ENCODE measurements at regions not wholly inside any gene's neighbourhood (a gene's known extent, or its start where the extent isn't known, plus 50 kb on each side); places are given as distances from the start of the nearest gene placed in this dataset.
"Not testable (repeated sequence)": the region's sequence is repeated elsewhere in the genome, so short reads cannot be mapped to it uniquely, and the experiment has no call there.

DNA sequence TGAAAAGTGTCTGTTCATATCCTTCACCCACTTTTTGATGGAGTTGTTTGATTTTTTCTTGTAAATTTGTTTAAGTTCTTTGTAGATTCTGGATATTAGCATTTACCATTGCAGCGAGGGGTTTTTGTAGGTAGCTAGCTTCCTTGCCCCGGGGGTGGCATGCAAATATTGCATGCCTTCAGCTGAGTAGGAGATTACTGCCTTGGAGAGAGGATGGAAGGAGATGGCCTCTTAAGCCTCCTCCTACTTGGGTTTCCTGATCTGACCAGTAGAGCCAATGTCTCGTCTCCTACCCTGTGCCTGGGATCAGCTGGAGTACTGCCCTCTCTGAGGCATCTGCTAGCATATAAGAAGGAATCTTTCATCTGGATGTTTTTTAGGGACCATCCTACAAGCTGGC lies 134.4 kb upstream of the CCND2 start:
- Histone ChIP-seq H3K9me3 (ENCODE audit: control insufficient read depth, low read length) (no peaks in the 10 kb centered on the region), H3K27me3 (ENCODE audit: control insufficient read depth, insufficient read depth, low read length) (no peaks in the 10 kb centered on the region), H3K4me1 (no peaks in the 10 kb centered on the region)

DNA sequence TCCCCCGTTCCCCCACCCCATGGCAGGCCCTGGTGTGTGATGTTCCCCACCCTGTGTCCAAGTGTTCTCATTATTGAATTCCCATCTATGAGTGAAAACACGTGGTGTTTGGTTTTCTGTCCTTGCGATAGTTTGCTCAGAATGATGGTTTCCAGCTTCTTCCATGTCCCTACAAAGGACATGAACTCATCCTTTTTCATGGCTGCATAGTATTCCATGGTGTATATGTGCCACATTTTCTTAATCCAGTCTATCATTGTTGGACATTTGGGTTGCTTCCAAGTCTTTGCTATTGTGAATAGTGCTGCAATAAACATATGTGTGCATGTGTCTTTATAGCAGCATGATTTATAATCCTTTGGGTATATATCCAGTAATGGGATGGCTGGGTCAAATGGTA lies 135.0 kb upstream of the CCND2 start:
- not testable (repeated sequence) for H2AFZ ChIP-seq; H3K4me1 ChIP-seq; H3K36me3 ChIP-seq (ENCODE audit: control insufficient read depth, insufficient read depth, low read length); H3K9me3 ChIP-seq (ENCODE audit: control insufficient read depth, low read length); H3K4me3 ChIP-seq (ENCODE audit: low read depth, low read length); H3K27me3 ChIP-seq (ENCODE audit: control insufficient read depth, insufficient read depth, low read length); H3K9ac ChIP-seq; H3K79me2 ChIP-seq; H3K27ac ChIP-seq; H3K4me2 ChIP-seq (ENCODE audit: low read length)

More for the DNA sequence above, 134.4 kb upstream of the CCND2 start:
- H3K4me2 ChIP-seq (ENCODE audit: low read length) = no peak overlapping the region
- no peaks in the 10 kb centered on the region for H3K36me3 ChIP-seq (ENCODE audit: control insufficient read depth, insufficient read depth, low read length)
- H3K4me3 ChIP-seq (ENCODE audit: low read depth, low read length) = no peak overlapping the region
- TF ChIP-seq, protein P1, sequence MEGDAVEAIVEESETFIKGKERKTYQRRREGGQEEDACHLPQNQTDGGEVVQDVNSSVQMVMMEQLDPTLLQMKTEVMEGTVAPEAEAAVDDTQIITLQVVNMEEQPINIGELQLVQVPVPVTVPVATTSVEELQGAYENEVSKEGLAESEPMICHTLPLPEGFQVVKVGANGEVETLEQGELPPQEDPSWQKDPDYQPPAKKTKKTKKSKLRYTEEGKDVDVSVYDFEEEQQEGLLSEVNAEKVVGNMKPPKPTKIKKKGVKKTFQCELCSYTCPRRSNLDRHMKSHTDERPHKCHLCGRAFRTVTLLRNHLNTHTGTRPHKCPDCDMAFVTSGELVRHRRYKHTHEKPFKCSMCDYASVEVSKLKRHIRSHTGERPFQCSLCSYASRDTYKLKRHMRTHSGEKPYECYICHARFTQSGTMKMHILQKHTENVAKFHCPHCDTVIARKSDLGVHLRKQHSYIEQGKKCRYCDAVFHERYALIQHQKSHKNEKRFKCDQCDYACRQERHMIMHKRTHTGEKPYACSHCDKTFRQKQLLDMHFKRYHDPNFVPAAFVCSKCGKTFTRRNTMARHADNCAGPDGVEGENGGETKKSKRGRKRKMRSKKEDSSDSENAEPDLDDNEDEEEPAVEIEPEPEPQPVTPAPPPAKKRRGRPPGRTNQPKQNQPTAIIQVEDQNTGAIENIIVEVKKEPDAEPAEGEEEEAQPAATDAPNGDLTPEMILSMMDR (IDR thresholded peaks at IDR 0.05) = no peak
- H3K79me2 ChIP-seq = no peaks in the 10 kb centered on the region
- no peak overlapping the region for H2AFZ ChIP-seq
- no peak overlapping the region for H3K9ac ChIP-seq
- no peak overlapping the region for H3K27ac ChIP-seq

DNA sequence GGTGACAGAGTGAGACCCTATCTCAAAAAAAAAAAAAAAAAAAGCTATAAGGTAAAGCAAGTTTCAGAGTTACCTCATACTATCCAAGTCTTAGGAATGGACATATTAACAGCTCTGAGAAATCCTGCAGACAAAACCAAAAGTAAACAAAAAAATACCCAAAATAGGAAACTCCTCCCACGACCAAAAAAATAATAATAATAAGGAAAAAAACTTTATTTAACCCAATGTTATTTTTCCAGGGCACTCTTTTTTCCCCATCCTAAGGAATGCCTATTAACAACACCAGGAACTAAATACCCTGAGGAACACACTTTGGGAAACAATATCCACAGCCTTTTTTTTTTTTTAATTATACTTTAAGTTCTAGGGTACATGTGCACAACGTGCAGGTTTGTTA lies 135.5 kb upstream of the CCND2 start:
- Histone ChIP-seq H3K4me2 (ENCODE audit: low read length) (no peak overlapping the region), H3K4me3 (ENCODE audit: low read depth, low read length) (no peak overlapping the region), H3K27me3 (ENCODE audit: control insufficient read depth, insufficient read depth, low read length) (no peaks in the 10 kb centered on the region), H3K79me2 (no peaks in the 10 kb centered on the region), H3K36me3 (ENCODE audit: control insufficient read depth, insufficient read depth, low read length) (no peaks in the 10 kb centered on the region), H3K9me3 (ENCODE audit: control insufficient read depth, low read length) (no peaks in the 10 kb centered on the region), H3K27ac (no peak overlapping the region), H3K4me1 (no peaks in the 10 kb centered on the region), H2AFZ (no peak overlapping the region), H3K9ac (no peak overlapping the region)
- TF ChIP-seq, protein P1 (IDR thresholded peaks at IDR 0.05) = no peak

DNA sequence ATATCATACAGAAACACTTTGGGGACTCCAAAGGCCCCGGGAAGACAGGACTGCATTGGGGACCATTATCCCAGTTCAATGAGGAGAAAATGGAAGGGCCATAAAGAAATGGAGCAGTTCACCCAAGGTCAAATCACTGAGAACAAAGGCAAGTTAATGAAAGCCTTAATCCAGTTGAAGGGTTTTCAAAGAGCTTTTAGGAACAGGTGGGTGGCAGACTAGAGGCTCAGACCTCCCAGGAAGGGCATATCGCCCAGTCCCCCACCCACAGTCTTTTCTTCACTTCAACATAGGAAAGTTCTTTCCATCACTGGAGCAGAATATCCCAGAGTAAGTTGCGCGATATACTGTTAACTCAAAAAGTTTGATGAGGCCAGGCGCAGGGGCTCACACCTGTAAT lies 136.1 kb upstream of the CCND2 start:
- Histone ChIP-seq H2AFZ (no peak overlapping the region), H3K27ac (no peak overlapping the region), H3K9me3 (ENCODE audit: control insufficient read depth, low read length) (no peaks in the 10 kb centered on the region), H3K27me3 (ENCODE audit: control insufficient read depth, insufficient read depth, low read length) (no peaks in the 10 kb centered on the region), H3K79me2 (no peaks in the 10 kb centered on the region), H3K9ac (no peak overlapping the region), H3K4me1 (no peaks in the 10 kb centered on the region), H3K4me3 (ENCODE audit: low read depth, low read length) (no peak overlapping the region), H3K36me3 (ENCODE audit: control insufficient read depth, insufficient read depth, low read length) (no peaks in the 10 kb centered on the region), H3K4me2 (ENCODE audit: low read length) (no peak overlapping the region)
- TF ChIP-seq, protein P1 (IDR thresholded peaks at IDR 0.05) = no peak

DNA sequence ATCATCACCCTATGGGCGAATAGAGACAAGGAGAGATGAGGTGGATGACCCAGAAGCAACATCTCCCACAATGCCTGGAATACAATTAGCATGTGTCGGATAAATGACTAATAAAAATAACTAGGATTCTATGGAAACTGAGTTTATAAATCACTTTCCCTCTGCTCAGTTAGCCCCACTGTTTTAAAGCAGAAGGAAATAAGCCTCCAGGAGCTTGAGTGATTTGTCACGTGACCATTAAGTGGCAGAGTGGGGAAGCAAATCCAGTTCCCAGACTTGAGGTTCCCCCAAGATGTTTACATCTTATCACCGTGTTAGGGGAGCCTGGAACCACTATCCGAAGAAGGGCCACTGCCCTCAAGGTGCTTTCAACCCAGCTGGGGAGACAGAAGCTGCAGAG lies 136.5 kb upstream of the CCND2 start:
- H3K4me3 ChIP-seq (ENCODE audit: low read depth, low read length) = no peak overlapping the region
- TF ChIP-seq, protein P1 (IDR thresholded peaks at IDR 0.05) = no peak
- H3K4me2 ChIP-seq (ENCODE audit: low read length) = no peak overlapping the region
- H3K79me2 ChIP-seq = no peaks in the 10 kb centered on the region
- H3K9me3 ChIP-seq (ENCODE audit: control insufficient read depth, low read length) = no peaks in the 10 kb centered on the region
- H3K27me3 ChIP-seq (ENCODE audit: control insufficient read depth, insufficient read depth, low read length) = no peaks in the 10 kb centered on the region
- no peak overlapping the region for H2AFZ ChIP-seq
- H3K27ac ChIP-seq = no peak overlapping the region
- no peaks in the 10 kb centered on the region for H3K4me1 ChIP-seq
- no peaks in the 10 kb centered on the region for H3K36me3 ChIP-seq (ENCODE audit: control insufficient read depth, insufficient read depth, low read length)
- no peak overlapping the region for H3K9ac ChIP-seq

All from parathyroid adenoma (tissue), 2 donors.